DMS153 treated with DMSO at 0.1 percent for 48 hours (cell line): ENCODE measurements at regions not wholly inside any gene's neighbourhood (a gene's known extent, or its start where the extent isn't known, plus 50 kb on each side); places are given as distances from the start of the nearest gene placed in this dataset.
"Not testable (repeated sequence)": the region's sequence is repeated elsewhere in the genome, so short reads cannot be mapped to it uniquely, and the experiment has no call there.

ENCODE experiments used
- DNase-seq: peaks from one replicate; lab custom pipeline; 2025; ENCODE audit not compliant: unreplicated experiment; lab: John Stamatoyannopoulos, UW

DNA sequence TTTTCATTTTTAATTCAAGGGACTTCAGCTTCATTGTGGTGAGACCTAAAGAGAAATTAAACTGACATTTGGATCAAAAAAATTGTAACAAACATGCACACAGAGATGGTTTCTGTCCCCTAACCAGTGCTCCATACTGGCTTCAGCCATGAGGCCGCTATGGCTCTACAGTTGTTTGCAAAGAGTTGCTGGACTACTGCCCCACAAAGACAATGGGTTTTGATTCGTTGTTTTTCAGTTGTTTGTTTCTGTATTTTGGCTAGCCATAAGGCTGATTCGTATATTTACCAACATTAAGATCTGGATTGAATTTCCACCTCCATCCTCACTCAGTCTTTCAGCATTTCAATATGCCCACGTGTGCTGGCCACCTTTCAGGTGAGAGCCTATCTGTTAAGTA is 163.7 kb upstream of the KIF2A start:
- DNase-seq, result no peak

DNA sequence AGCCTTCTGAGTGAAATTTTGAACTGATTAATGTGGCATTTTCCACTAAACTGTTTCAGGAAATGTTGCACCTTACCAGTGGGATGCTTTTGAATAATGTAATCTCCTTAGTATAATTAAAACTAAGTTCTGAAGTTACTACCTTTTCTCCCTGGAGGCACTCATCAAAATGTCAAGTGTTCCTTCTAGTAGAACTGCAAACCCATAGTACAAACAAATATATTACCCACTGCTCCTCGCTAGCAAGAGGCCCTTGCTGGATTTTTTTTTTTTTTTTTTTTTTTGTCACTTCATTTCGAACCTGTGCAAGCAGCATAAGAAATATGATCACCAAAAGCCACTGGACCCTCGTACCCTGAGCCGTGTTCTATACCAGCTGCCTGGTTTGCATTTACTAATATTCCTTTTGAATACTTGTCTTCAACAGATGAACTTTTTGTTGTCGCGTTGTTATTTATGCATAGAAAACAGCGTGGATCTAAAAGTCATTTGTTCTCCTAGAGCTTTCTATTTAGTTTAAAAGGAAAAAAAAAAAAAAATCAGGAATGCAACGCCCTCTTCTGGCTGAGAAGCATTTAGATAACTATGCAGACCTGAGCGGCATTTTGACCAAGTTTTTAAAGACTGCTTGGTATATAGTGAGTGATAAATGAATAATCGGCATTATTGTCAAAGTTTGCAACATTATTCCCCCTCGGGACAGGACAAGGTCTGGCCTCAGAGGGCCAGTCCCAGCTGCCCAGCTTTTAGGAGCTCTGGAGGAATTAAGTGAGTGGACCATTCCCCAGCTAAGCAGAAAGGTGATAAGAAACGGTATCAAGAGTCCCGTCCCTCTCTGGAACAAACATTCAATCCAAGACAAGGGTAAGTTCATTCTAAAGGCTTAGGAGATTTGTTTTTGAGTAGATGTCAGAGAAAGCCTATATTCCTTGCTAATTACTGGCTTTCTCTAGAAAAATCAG is 162.5 kb upstream of the KIF2A start:
- peak; percentile 1 for DNase-seq

DNA sequence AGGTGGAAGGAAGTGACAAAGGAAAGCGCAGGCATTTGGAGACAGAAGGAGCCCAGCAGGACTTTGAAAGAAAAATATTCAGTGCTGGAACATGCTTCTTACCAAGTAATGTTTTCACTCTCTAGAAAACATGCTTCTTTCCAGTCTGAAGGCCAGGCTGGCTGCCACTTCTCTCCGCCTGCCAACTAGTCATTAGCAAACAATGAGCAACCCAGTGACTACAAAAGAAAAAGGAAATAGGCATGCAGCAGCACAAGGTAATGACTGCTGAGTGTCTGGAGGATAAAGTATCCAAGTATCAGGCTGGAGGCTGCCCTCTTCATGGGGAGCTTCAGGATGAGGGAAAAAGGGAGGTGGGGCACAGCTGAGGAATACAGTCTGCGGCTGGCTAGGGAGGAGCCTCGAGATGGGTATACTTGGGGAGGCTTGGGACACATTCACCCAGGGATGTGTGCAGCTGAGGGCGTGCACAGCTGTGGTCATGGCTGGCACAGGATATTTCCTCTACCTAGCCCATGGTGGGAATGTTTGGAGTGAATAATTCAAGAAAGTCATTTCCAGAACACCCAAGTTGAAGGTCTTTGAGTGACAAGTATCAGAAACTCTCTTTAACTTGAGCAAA is 161.5 kb upstream of the KIF2A start:
- DNase-seq, result no peak

DNA sequence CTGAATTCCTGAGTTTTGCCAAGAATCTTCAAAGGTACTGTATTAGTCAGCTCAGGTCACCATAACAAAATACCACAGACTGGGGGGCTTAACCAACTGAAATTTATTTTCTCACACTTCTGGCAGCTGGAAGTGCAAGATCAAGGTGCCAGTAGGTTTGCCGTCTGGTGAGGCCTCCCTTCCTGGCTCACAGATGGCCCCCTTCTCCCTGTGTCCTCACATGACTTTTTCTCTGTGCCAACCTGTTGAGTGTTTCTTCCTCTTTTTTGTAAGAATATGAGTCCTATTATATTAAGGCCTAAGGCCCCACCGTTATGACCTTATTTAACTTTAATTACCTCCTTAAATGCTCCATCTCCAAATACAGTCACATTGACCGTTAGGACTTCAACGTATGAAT is 156.1 kb upstream of the KIF2A start:
- DNase-seq, result no peak

DNA sequence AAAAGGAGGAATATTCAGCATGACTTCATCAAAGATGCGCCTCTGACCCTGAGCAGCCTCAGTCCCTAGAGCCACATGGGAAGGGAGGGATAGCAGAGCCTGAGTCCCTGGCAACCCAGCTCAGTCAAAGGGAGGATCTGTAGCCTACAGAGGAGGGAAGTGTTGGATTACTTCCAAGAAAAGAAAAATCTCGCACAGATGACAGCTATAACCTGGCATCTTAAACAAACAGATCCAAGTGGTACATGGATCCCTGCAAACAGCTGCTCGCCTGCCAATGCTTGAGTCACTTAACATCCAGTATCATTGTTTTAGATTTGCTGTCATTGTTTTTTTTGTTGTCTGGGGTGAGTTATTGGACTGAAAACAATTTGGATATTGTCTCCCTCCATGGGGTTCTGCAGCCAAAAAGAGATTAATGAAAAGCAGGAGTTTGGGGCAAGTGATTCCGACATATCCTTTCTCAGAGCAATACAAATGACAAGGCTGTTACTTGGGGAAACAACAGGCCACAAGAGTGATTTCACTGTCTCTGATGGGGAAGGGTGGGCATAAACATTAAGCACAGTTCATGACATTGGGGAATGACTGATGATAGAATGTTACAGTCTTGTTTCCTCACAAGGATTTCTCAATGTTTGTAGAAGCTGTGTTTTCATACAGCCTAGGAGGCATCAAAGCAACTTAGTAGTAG is 153.5 kb upstream of the KIF2A start:
- no peak for DNase-seq

DNA sequence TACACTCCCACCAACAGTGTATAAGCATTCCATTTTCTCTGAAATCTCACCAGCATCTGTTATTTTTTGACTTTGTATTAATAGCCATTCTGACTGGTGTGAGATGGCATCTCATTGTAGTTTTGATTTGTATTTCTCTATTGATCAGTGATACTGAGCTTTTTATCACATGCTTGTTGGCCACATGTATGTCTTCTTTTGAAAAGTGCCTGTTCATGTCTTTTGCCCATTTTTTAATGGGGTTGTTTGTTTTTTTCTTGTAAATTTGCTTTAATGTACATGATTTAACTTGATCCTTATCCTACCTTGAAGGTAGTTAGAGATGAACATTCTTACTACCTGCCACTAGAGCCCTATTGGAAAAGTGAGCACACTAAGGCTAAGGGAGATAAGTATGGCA is 151.2 kb upstream of the KIF2A start:
- no peak for DNase-seq

DNA sequence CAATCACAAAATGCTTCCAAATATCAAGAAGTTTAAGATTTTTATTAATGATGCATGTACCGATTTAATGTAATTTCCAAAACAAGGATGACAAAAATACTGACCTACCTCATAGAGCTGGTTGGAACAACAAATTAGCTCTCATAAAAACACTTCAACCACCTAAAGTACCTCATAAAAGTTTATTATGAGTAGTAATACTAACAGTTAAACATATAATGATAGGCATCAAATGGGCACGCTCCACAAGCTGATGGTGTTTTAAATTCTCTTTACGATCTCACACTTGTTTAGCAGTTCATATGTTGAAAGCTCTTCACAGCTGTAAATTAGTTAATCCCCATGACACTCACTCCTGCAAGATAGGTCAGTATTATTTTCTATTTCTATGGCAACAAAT is 150.0 kb upstream of the KIF2A start:
- no peak for DNase-seq

DNA sequence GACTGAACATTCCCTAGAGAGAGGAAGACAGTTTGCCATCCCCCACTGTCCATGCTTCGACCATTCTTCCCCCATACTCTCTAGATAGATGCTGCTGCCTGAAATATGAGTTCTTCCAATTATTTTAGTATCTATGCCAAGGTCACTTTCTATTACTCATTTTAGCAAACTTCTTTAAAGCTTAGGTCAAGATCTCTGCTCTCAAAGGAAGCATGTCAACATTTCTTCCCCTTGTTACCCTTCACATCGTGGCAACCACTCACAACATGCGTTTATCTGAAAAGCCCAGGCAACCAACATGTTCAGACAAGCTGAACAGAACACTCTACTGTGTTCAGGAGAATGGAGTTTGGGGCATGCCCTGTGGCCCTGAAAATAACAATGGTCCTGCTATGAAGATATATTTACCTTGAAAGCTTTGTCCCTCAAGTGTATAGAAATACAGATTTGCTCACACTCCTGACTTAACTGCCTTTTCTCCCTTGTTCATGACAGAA is 138.4 kb upstream of the KIF2A start:
- peak; percentile 33 for DNase-seq

DNA sequence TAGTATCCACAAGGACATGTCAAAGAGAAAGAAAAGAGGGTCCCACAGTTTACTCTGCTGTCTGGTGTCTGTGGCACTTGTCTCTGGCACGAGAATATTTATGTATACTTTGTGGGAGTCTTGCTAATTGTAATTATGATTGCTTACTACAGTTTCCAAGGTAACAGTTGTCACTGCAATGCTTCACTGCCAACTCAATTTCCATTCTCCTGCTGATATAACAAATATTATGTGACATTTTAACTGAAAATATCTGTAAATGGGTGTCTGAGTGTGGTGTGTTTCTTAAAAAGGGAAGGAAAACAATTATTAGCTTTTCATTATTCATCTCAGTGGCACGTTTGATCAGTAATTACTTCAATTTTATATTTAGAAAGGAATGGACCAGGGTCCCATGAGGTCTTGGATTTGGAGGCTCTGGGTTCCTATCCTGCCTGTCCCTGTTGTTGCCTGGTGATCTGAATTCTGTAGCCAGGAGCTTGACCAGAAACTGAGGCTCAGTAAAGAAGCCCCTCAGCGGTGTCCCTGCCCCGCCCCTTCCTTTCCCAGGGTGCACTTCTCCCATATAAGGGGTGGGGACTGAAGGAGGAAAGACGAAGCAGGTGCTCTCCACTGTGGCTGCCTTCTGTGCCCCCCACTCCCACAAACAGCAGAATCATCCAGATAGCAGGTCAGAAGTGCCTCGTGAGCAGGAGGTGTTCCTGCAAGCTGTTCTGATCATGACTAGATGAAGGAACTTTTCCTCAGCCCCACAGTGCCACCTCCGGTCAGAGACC is 137.3 kb upstream of the KIF2A start:
- no peak for DNase-seq

DNA sequence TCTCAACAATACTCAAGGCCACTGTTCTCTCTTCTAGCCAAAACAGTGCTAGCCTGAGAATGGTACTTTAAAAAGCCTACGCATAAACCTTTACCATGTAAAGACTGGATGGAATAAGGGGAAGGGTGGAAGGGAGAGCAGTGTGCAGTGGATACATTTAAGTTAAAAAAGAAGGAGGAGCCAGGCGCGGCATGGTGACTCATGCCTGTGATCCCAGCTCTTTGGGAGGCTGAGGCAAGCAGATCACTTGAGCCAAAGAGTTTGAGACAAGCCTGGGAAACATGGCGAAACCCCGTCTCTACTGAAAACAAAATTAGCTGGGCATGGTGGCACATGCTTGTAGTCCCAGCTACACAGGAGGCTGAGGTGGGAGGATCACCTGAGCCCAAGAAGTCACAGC is 127.7 kb upstream of the KIF2A start:
- no peak for DNase-seq

DNA sequence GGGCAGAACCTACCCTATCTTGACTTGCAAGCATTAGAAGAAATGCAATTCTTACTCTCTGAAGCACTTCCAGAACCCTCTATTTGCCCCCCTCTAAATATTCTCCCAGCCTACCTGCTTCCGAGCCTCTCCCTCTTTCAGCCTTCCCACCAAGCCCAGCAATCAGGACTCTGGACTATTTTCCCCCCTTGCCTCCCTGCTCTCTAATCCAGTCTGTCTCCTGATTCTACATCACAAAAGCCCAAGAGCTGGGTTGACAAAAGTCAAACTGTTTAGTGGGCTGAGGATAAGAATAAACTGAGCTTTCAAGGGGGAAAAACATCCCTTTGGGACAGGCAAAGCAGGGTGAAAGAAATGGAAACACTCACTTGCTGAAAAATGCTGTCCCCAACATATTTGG is 123.2 kb upstream of the KIF2A start:
- DNase-seq, result no peak

DNA sequence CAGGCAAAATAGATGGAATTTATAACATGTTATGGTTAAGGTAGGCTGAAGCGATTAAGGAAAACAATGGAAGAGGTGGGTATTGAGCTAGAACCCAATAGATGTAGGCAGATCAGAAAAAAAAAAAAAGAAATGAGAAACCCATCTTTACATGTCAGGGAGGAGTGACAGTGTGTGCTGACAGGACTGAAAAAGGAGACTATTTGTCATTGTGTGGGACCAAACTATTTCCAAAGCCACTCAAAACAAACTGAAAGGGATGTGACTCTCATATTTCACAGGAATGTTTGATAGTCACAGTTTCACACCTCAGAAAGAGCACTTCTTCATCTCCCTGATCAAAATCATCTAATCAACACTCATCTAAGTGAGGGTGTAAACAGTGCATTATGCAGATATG is 122.3 kb upstream of the KIF2A start:
- DNase-seq, result no peak

DNA sequence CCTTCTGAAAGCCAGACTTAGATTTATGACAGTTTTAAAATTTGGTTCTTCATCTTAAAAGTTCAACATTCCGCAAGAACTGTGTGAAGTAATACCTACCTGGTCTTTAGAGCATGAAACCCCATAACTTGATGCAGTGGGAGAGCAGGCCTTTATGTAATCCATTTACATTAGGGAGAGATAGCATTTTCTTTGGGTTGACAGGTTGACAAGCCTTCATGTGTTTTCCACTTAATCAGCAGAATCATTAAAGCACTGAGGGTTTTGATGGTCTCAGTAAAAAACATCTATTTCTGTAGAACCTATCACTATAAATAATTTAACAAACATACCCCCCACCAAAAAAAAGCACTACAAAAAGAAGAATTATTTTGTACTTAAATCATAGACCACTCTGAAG is 121.6 kb upstream of the KIF2A start:
- no peak for DNase-seq

DNA sequence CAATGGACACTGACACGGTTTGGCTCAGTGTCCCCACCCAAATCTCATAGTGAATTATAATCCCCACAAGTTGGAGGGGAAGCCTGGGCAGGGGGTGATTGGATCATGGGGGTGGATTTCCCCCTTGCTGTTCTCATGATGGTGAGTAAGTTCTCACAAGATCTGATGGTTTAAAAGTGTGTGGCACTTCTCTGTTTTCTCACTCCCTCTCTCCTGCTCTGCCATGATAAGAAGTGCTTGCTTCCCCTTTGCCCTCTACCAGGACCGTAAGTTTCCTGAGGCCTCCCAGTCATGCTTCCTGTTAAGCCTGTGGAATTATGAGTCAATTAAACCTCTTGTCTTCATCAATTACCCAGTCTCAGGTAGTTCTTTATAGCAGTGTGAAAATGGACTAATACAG is 115.8 kb upstream of the KIF2A start:
- DNase-seq, result no peak

DNA sequence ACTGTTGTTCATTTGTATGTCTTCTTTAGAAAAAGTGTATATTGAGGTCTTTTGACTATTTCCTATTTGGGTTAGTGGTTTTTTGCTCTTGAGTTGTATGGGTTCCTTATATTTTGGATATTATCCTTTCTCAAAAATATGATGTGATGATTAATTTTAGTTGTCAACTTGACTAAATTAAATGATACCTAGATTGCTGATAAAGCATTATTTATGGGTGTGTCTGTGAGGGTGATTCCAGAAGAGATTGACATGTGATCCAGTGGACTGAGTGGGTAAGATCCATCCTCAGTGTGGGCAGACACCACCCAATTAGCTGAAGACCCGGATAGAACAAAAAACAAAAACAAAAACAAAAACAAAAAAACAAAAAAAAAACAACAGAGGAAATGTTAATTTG is 115.1 kb upstream of the KIF2A start:
- no peak for DNase-seq

DNA sequence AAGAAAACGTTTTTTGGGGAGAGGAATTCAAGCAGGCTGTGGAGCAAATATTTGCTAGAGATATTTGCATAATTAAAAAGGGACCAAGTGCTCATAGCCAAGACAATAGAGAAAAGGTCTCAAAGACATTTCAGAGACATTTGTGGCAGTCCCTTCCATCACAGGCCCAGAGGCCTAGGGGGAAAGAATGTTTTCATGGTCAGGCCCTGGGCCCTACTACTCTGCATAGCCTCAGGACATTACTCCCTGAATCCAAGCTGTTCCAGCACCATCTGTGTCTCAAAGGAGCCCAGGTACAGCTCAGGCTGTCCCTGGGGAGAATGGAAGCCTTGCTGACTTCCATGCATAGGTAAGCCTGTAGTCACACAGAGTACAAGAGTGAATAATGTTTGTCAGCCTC is 113.0 kb upstream of the KIF2A start:
- no peak for DNase-seq

DNA sequence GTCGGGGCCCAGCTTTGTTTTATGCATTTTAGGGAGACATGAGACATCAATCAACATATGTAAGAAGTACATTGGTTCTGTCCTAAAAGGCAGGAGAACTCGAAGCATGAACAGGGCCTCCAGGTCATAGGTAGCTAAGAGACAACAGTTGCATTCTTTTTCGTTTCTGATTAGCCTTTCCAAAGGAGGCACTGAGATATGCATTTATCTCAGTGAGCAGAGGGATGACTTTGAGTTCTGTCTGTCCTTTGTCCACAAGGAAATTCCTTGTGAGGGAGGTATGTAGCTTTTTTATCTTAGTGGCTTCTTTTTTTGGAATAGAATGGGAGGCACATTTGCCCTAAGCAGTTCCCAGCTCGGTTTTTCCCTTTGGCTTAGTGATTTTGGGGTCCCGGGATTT is 109.5 kb upstream of the KIF2A start:
- DNase-seq, result not testable (repeated sequence)

DNA sequence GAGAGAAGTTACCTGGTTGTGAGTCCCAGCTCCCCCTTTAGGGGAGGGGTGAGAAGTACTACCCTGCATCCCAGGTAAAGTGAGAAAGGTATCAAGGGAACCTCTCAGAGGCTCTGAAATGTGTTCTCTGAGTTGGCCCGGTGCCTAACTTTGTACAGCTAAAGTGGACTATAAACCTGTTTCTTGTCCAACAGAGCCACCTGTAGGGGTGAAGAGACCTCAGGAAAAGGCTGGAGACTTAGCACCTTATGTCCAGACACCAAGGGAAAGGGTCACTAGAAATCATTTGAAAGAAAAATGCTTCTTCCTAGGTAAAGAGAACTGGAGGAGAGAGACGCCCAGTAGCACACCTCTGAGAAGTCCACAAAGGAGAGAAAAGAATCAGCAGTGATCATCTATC is 108.3 kb upstream of the KIF2A start:
- no peak for DNase-seq

DNA sequence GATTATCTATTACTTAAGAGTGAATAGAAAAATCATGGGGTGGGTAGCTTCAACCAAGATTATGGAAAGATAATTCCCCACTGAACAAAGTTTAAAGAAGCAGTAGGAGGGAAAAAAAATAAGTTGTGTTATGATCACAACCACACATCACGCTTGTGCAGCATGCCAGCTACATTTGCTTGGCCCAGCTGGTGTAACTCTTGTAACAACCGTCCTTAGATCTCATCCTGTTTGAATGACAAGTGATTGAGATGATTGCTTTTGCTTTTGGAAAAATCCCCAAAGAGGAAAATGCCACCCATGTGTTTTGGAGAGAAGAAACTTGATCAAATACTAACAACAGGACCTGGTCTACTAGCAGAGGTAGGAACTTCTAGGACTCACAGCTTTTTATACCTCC is 107.6 kb upstream of the KIF2A start:
- no peak for DNase-seq

DNA sequence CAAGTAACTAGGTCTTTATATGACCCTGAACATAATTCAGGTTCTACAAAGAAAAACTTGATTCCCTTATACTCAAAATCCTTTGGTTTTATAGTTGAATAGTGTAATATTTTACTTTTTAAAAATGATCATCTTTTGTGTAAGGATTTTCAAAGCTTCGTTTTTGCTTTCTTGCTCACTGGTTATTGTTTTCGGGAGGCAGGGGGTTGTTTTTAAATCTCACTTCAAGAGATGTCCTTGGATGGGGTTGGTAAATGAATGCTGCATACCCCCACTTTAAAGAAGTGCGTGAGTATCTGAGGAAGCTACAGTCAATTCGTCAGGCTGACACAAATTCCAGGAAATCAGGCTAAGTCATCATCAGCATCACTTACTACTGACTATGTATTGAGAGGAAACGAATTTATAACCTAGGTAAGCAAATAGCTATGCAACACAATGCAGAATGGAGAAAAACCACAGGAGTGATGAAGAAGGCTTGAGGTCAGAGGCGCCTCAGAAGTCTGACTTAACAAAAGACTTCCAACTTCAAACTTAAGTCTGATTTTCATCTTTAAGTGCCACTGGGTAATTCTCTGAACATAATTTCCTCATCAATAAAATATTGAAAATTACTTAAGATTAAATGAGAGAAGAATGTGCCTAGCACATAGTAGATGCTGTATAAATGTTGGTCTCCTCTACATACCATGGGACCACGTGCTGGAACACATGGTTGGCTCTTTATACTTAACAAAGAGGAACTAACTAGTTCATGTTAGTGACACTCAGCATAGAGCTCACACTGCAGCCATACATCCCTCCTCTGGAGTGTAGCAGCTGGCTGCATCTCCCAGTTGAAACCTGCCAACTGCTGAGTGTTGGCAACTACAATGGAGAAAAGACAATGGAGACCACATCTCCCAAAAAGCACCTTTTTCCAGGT is 106.0 kb upstream of the KIF2A start:
- DNase-seq, result no peak
